ENCODE measurements at regions not wholly inside any gene's neighbourhood (a gene's known extent, or its start where the extent isn't known, plus 50 kb on each side); places are given as distances from the start of the nearest gene placed in this dataset.
A peak's percentile ranks its signal among the peaks of the same experiment; 100 is the strongest.

DNA sequence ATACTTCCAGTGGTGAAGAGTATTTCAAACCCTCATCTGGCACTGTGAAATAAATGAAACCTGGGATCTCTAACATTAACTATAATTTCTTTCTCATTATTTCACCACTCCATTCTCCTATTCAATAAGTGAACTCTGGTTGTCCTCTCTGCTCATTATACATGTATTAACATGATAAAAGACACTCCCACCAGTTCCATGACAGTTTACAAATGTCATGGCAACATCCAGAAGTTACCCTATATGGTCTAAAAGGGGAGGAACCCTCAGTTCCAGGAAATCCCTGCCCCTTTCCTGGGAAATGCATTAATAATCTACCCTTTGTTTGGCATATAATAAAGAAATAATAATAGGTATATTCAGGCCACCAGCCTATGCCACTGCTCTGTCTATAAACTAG lies 62.7 kb upstream of the BRINP3 start:
- DNase-seq: no peak

DNA sequence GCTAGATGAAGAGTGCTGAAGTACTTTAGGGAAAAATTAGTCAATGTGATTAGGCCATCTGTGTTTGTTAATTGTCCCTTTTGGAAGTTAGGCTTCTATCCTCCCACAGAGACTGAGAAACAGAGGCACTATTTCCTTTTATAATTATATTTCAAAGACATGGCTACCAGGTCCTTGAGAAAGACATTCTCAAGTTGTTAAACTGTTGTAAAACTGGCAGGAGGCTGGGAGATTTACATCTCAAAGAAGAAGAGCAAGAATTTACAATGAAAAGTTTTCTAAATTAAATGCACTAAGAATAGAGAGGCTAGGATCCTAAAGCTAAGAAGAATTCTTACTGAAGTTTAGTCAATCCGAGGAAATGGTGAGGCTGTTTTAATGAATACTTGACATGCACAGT lies 74.0 kb upstream of the BRINP3 start:
- DNase-seq: no peak

DNA sequence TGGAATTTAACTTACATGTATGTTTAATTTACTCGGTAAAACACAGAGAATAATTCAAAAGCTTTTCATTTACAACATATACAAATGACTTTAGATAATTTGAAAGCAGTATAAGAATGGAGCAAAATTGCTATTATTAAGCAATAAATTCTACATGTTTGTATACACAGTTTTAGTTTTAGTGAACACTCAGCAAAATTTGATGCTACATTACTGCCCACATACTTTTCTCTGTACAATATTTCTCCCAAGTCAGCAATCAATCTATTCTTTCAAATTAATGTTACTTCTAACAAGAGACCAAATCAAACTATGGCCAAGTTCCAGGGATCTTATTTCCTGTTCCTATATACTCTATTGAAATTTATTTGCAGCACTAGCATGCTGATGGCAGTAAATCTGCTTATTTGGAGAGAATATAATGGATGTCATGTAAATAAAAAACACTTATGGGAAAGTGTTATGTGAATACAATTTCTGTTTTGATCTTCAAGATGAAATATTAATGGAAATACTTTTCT lies 82.6 kb upstream of the BRINP3 start:
- DNase-seq: no peak

DNA sequence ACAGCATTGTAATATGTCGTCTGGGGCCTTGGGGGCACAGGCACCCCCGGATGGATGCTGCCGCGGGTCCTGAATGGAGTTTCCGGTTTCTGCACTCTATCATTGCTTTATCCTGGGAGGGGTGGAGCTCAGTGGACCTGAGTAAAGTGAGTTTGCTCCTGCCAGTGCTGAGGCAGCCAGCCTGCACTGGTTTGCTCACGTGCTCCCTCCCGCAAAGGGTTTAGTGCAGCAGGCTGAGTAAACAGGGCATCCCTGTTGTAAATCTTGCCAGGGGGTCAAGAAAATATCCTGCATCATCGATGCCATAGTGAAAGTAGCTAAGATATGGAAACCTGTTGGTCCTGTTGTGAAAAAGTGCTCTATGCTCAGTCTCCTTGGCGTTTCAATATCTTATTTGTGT lies 85.6 kb upstream of the BRINP3 start:
- DNase-seq: no peak

DNA sequence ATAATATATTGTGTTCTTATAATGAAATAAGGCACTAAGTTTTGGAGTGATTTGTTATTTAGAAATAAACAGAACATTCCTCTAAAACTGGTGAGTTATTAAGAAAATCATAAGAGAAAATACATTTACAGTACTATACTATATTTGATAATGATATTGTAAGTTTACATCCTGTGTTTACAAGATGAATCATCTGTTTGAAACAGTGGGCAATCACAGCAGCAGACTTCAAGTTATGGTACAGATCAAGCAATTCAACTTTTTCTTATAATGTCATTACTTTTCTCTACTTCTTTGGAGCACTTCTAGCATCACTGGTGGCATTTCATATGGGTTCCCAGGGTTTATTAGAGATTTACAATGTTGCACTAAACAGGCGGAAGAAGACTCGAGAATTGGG lies 86.5 kb upstream of the BRINP3 start:
- DNase-seq: no peak

DNA sequence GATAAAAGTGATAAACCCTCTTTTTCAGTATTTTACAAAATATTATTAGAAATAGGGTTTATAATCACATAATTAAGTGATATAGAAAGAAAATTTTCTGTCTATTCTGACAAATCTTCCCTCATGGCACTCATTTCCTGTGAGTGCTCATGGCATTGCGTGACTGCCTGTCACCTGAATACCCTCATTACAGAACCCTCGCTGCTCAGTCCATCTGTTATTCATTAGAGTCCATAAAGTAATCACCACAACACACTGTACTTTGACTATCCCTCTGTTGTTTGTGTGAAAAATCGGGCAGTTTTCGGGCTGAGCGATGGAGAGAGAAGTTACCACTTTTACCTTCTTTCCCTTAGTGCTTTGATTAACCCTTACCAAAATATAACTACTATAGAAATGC lies 100.4 kb upstream of the BRINP3 start:
- DNase-seq: peak; percentile 67

DNA sequence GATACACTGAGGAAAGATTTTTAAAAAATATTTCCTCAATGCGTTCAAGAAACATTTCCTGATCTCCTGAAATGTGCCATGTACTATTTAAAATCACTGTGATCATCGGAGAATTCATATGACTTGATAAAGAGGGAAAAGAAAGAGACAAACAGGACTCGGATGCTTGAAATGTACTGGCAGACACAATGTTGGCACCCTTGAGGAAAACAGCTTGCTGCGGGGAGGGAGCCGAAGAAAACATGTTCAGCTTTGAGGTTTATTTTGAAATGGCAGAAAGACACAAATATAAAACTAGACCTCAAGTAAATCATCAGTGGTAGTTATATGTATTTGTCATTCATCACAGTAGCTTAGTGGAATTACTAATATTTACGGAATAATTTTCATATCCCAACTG lies 100.9 kb upstream of the BRINP3 start:
- no peak for DNase-seq

DNA sequence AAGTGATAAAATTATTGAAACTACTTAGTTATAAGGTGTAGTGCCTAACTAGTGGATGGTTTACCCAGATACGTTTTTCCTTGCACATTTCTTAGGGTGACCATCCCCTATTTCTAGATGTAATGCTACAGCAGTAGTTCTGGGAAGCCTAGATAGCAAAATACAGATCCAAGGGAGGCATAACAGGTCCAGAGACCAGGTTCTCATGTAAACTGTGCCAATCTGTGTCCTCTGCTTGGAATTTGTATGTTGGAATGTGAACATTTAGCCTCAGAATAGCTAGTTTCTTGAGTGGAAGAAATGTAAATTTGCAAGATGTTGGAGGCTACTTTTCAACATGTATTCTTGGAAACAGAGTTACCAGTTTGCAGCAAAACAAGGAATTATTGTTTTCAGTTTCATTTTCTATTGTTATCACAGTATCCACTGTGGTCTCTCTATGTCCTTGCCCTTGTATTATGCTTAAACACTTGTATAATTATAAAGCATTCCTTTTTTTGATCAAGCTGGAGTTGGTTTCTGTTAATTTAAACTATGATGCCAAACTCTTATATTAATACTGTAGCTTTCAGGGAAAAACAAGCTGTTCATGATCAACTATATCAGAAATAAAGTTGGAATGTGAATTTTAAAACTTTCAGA lies 102.0 kb upstream of the BRINP3 start:
- no peak for DNase-seq

DNA sequence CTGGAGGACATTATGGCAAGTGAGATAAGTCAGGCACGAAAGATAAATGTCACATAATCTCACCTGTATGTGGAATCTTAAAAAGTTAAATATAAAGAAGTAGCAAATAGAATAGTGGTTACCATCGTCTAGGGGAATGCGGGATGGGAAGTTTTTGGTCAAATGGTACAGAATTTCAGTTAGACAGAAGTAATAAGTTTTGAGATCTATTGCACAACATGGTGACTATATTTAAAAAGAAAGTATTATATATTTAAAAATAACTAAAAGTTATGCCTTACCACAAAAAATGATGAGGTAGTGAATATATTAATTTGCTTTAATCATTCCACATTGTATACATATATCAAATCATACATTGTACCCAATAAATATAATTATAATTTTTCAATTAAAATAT lies 106.2 kb upstream of the BRINP3 start:
- DNase-seq: no peak

DNA sequence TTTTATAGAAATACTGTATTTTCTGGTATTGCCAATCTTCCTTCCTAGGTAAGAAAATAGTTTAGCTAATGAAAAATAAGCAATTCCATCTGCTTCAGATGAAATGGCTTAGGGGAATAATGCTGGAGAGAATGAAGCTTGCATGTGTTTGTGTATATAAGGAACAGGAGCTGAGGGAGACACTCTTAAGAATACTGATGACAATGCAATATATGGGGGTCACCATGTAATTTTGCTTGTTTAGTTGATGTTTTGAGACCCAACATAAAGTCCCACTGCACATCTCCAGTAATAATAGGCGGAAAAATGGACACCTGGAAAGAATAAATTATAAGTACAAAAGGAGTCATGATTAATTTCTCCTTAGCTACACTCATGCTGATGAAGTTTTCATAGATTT lies 110.8 kb upstream of the BRINP3 start:
- DNase-seq: no peak

DNA sequence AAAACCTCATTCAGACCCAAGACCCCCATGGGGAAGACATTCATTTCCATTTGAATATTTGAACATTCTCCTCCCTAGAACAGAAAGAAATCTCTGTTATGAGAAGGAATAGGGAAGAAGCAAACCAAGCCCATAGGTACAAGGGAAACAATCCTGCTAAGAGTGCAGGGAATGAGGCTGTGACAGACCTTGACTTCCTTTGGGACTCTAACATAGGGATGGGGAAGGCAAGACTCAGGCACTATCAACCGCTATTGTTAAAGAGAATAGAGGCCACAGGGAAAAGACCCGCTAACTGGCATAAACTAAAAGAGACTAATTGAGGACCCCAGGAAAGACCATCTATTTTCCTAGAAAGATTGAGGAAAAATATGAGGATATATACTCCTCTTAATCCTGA lies 117.8 kb upstream of the BRINP3 start:
- no peak for DNase-seq

DNA sequence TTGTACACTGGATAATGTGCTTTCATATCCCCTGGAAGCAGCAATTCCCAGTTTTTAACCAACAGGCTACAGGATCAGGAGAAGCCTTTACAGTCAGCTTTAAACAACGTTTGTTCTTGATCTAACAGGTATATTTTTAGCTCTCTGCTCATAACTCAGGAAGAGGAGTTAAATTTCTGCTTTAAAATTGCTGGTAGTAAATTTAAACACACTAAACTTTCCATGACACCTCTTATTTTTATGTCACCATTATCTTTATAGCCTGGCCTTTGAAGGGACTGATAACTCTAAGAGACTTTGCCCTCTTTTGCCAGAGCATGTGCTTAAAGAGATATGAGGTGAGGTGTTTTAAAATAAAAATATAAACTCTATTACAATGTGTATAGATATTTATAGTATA lies 119.6 kb upstream of the BRINP3 start:
- no peak for DNase-seq

DNA sequence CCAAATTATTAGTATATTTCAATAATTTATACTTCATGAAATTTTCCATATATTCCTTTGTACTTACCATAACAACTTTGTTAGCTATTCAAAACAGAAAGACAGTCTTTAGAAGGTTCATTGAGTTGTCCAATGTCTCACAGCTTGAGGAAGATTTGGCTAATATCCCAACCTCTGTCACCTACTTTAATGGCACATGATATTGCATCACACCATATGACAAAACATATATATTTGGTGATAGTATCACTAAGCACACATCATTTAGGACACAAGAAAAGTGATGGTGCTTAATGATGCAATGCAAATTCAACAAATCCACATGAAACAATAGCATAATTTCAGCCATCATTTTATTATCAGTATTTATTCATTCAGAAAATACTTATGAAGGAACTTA lies 122.0 kb upstream of the BRINP3 start:
- no peak for DNase-seq

DNA sequence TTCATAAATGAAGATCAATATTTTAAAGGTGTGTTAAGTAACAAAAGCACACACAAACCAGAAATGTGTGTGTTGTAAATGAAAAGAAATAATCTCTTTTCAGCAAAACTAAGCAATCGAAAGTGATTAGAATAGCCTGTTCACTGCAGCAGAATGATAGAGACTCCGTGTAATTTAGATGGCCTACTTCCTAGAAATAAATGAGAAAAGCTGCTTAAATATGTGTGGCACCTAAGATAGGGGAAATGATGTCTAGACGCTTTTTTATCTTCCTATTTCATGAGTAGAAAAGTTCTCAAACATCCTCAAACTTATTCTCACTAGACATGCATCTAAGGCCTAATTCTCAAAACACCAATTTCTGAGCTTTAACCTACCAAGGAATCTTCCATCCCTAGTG lies 124.7 kb upstream of the BRINP3 start:
- DNase-seq: no peak

DNA sequence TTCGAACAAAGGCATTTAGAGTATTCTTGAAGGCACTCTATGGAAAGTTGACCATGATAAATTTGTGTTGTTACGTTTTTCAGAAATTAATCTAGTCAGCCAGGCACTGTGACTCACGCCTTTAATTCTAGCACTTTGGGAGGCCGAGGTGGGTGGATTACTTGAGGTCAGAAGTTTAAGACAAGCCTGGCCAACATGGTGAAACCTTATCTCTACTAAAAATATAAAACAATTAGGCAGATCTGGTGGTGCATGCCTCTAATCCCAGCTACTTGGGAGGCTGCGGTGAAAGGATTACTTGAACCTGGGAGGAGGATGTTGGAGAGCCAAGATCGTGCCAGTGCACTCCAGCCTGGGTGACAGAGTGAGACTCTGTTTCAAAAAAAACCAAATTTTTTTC lies 130.6 kb upstream of the BRINP3 start:
- no peak for DNase-seq

DNA sequence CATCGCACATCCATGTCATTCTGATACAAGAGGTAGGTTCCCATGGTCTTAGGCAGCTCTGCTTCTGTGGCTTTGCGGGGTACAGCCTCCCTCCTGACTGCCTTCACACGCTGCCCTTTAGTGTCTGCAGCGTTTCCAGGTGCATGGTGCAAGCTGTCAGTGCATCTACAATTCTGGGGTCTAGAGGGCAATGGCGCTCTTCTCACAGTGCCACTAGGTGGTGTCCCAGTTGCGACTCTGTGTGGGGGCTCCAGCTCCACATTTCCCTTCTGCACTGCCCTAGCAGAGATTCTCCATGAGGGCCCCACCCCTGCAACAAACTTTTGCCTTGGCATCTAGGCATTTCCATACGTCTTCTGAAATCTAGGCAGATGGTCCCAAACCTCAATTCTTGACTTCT lies 138.2 kb upstream of the BRINP3 start:
- DNase-seq: no peak

DNA sequence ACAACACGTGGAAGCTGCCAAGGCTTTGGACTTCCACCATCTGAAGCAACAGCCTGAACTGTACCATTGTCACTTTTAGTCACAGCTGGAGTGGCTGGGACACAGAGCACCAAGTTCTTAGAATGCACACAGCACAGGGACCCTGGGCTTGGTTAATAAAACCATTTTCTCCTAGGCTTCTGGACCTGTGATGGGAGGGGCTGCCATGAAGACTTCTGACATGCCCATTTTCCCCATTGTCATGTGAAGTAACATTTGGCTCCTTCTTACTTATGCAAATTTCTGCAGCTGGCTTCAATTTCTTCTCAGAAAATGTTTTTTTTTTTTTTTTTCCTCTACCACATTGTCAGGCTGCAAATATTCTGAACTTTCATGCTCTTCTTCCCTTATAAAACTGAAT lies 138.6 kb upstream of the BRINP3 start:
- DNase-seq: no peak

DNA sequence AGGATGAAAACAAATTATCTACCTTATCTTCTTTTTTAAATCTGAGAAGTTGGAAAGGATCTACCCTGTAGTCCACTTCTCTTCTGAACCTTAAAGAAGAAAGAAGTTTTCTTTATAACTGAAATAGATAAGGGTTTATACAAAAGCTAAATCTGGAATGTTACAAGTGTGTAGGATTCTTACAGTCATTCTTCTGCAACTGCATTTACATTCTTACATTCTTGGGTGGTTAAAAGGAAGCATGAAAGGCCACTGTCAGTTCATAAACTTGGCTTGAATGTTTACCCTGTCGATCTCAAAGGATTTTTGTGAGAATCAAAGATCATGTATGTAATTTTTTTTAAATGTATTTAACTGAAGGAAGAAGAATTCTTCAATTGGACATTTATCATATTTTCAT lies 142.1 kb upstream of the BRINP3 start:
- DNase-seq: no peak

DNA sequence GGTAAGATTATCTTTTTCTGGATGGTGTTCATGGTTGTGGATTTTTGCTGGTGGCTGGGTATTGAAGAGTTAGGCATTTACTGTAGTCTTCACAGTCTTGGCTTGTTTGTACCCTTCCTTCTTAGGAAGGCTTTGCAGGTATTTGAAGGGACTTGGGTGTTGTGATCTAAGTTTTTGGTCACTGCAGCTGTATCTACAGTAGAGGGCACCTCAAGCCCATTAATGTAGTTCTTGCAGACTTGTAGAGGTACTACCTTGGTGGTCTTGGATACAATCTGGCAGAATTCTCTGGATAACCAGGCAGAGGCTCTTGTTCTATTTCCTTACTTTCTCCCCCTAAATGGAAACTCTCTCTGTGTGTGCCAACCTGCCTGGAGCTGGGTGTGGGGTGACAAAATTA lies 155.8 kb upstream of the BRINP3 start:
- no peak for DNase-seq

DNA sequence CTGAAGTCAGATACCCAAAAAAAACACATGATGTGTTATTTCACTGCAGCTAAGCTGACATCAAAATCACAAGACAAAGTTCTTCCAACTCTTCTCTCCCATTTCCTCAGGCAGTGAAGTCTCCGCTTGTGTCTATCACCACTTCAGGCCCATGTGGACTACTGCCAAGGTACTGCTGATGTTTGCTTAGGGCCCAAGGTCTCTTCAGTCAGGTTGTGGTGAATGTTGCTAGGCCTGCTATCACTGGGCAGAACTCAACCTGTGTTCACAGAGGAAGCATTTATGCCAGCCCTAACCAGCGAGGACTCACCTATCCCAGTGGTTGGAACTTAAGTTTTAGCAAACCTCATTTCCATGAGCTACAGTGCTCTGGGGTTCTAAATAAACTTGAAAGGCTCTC lies 156.5 kb upstream of the BRINP3 start:
- DNase-seq: no peak

DNA sequence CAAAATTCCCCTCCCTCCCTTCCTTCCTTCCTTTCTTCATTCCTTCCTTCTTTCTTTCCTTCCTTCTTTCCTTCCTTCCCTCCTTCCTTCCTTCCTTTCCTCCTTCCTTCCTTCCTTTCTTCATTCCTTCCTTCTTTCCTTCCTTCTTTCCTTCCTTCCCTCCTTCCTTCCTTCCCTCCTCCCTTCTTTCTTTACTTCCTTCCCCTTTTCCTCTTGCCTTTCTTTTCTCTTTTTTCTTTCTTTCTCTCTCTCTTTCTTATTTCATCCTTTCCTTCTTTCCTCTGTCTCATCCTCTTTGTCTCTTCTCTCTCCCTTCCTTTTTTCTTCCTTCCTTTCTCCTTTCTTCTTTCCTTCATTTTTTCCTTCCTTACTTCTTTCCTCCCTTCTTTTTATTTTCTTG lies 171.9 kb upstream of the BRINP3 start:
- DNase-seq: no peak

DNA sequence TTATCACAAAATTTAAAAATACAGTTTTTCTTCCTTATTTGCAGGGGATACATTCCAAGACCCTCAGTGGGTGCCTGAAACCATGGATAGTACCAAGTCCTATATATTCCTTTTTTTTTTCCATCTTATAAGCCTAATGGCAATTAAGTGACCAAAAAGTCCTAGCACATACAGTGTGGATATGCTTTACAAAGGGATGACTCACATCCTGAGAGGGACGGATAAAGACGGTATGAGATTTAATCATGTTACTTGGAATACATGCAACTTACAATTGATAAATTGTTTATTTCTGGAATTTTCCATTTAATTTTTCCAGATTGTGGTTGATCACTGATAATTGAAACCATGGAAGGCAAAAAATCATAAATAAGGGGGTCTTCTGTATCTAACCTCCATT lies 181.2 kb upstream of the BRINP3 start:
- DNase-seq: no peak

DNA sequence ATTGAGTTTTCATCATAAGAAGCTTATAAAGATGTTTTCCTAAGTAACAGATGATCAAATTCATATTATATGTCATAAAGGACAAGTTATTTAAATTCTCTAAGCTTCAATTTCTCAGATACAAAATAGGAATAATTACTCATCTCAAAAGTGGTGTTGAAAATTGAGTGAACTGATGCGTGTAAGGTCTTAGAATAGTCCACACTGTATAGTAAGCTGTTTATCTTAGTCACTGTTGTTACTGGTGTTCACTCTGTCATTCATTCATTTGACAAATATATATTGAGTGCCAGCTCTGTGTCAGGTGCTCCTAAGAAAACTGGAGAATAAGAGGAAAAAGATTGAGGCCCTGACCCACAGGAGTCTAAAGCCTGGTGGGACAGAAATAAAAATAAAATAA lies 186.3 kb upstream of the BRINP3 start:
- DNase-seq: no peak

DNA sequence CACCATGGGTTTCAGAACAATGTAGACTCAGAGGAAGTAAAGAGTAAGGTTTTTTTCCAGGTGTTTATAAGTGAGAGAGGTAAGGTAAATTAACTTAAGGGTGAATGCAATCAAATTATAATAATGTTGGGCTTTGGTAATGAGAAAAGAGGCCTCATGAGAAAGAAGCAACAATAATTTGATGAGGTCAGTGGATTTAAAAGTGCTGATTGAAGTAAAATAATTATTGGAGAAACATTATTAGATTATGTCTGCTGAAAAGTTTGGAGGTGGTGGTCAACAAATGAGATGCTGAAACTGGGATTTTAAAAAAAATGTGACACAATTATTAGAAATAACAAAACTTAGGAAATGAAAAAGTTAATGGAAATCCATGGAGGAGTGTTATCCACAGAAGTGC lies 187.4 kb upstream of the BRINP3 start:
- DNase-seq: no peak

DNA sequence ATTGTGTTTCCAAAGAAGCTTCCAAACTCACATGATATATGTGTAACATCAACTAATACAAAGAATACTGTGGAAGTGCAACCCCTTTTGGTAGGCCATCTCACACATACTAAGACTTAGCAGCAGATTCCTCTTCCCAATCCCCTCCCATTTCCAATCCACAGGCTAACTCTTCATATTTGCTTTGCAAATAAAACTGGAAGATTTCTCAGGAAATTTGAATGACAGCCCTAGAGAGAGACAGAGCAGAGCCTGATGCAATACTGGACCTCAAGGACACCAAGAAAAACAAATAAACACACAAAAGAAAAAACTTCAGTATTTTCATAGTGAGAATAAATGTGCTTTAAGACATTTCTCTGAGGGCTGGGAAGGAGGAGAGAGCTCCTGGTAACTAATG lies 190.2 kb upstream of the BRINP3 start:
- no peak for DNase-seq

DNA sequence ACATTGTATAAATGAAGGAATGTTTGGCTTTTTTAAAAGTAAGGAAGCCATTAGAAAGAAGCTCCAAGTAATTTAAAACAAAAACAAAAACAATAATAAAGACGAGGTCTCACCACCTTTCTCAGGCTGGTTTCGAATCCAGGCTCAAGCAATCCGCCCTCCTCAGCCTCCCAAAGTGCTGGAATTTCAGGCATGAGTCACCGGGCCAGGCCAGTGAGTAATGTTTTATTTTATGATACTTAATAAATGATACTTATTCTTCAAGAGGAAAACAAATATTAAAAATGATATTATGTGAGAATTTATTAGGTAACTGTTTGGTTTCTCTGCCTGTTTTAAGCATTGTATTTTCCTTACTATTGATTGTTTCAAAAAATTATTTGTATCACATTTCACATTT lies 201.4 kb upstream of the BRINP3 start:
- DNase-seq: peak; percentile 3

All from fibroblast of skin of right quadriceps (primary cell).